B cell (primary cell): ENCODE measurements at regions not wholly inside any gene's neighbourhood (a gene's known extent, or its start where the extent isn't known, plus 50 kb on each side); places are given as distances from the start of the nearest gene placed in this dataset.
"Not testable (repeated sequence)": the region's sequence is repeated elsewhere in the genome, so short reads cannot be mapped to it uniquely, and the experiment has no call there.

Experiments
- ATAC-seq: fragments of 200-7000 bp; cut with Tn5 transposase; one replicate; pipeline ENCODE4 v1.10.0; 2021; ENCODE audit warnings: low read depth, mild to moderate bottlenecking, moderate number of reproducible peaks, moderate library complexity
- CTCF ChIA-PET: fragments of 350-600 bp; sonication (Branson Sonifier 250); formaldehyde crosslinking; loops from one replicate; lab custom pipeline; 2021; ENCODE audit warnings: antibody characterized with exemption, inconsistent platforms; lab: Charles Lee
- POLR2A ChIA-PET: fragments of 350-600 bp; sonication (Branson Sonifier 250); formaldehyde crosslinking; loops from one replicate; lab custom pipeline; 2021; ENCODE audit warnings: antibody characterized with exemption; lab: Charles Lee
- DNase-seq: peaks from one replicate; pipeline ENCODE4 v3.0.0; 2013
- H2AFZ ChIP-seq: 2 replicates; pipeline ENCODE4 v1.6.1; 2012; ENCODE audit warnings: mild to moderate bottlenecking, low read depth, low read length; ENCODE audit not compliant: insufficient read depth, poor library complexity, severe bottlenecking
- H3K27ac ChIP-seq, 2 donors: 1 replicate in 1 of 2; 2 replicates in 1 of 2; pipeline ENCODE4 v1.5.1; 2012 to 2013; ENCODE audit warnings: low read length in 2 of 2, mild to moderate bottlenecking in 2 of 2, moderate library complexity in 1 of 2
- H3K27me3 ChIP-seq, 4 experiments: fragments of 200-600 bp in 1 of 4; sonication (generic) in 1 of 4; replicated peaks in 1 of 4; 1 replicate in 2 of 4; 2 replicates in 2 of 4; pipeline versions ENCODE4 v1.6.1 to v1.7.0; 2013 to 2016; ENCODE audit warnings: low read length in 3 of 4, mild to moderate bottlenecking in 2 of 4, mixed read lengths in 1 of 4, moderate library complexity in 1 of 4; ENCODE audit not compliant: insufficient read depth in 4 of 4, control insufficient read depth in 3 of 4; ENCODE audit errors: control extremely low read depth in 1 of 4
- H3K36me3 ChIP-seq, 2 experiments: replicated peaks in 1 of 2; 1 replicate in 1 of 2; 2 replicates in 1 of 2; pipeline versions ENCODE4 v1.6.1 to v1.7.1; 2013; ENCODE audit warnings: low read length in 1 of 2; ENCODE audit not compliant: insufficient read depth in 2 of 2, control insufficient read depth in 1 of 2; ENCODE audit errors: control extremely low read depth in 1 of 2, extremely low read depth in 1 of 2
- H3K4me1 ChIP-seq, 2 donors: fragments of 200-600 bp in 1 of 2; sonication (generic) in 1 of 2; 1 replicate in 1 of 2; 2 replicates in 1 of 2; pipeline versions ENCODE4 v1.5.1 to v1.6.1; 2013 to 2017; ENCODE audit warnings: low read length in 2 of 2; ENCODE audit not compliant: control insufficient read depth in 2 of 2, insufficient read depth in 2 of 2
- H3K4me2 ChIP-seq: replicated peaks from 2 replicates; pipeline ENCODE3; 2012; ENCODE audit warnings: mild to moderate bottlenecking, low read depth, low read length; ENCODE audit not compliant: poor library complexity, severe bottlenecking
- H3K4me3 ChIP-seq, 5 experiments: fragments of 200-600 bp in 1 of 5; sonication (generic) in 1 of 5; 1 replicate in 3 of 5; 2 replicates in 2 of 5; pipeline versions ENCODE4 v1.5.1 to v1.7.0; 2011 to 2016; ENCODE audit warnings: low read length in 4 of 5, mild to moderate bottlenecking in 4 of 5, low read depth in 2 of 5, control low read depth in 1 of 5, moderate library complexity in 1 of 5; ENCODE audit not compliant: insufficient read depth in 1 of 5; ENCODE audit errors: control extremely low read depth in 1 of 5, extremely low read depth in 1 of 5
- H3K79me2 ChIP-seq: fragments of 200-600 bp; sonication (generic); one replicate; pipeline ENCODE4 v1.6.0; 2016; ENCODE audit warnings: low read length; ENCODE audit not compliant: control insufficient read depth, insufficient read depth
- H3K9ac ChIP-seq: fragments of 200-600 bp; sonication (generic); 2 replicates; pipeline ENCODE4 v1.6.1; 2017; ENCODE audit warnings: mild to moderate bottlenecking, low read length, moderate library complexity
- H3K9me3 ChIP-seq, 3 donors: one replicate each; pipeline versions ENCODE4 v1.6.1 to v1.7.1; 2013; ENCODE audit warnings: low read length in 2 of 3; ENCODE audit not compliant: control insufficient read depth in 2 of 3, insufficient read depth in 1 of 3; ENCODE audit errors: control extremely low read depth in 1 of 3
- H4K20me1 ChIP-seq: 2 replicates; pipeline ENCODE4 v1.6.0; 2012; ENCODE audit warnings: mild to moderate bottlenecking, low read length; ENCODE audit not compliant: insufficient read depth, control insufficient read depth, poor library complexity, severe bottlenecking
- H3K27ac Mint-ChIP-seq: one replicate; pipeline ENCODE4 v1.8.0; 2021; ENCODE audit warnings: mixed read lengths
- H3K27me3 Mint-ChIP-seq: one replicate; pipeline ENCODE4 v1.8.0; 2021; ENCODE audit warnings: mixed read lengths
- H3K4me1 Mint-ChIP-seq: one replicate; pipeline ENCODE4 v1.8.0; 2021; ENCODE audit warnings: mixed read lengths
- H3K4me3 Mint-ChIP-seq: one replicate; pipeline ENCODE4 v1.8.0; 2021; ENCODE audit warnings: mixed read lengths
- H3K9me3 Mint-ChIP-seq: one replicate; pipeline ENCODE4 v1.8.0; 2022; ENCODE audit warnings: mixed read lengths; ENCODE audit not compliant: insufficient read depth
- EZH2 ChIP-seq: IDR thresholded peaks from 2 replicates; pipeline ENCODE4 v1.6.1; 2012; ENCODE audit warnings: borderline replicate concordance, low read depth, mild to moderate bottlenecking, moderate library complexity, low read length; ENCODE audit not compliant: insufficient read depth, poor library complexity, severe bottlenecking
- WGBS: methylation state at CpG from one replicate; pipeline ENCODE4 v1.1.5; 2013; ENCODE audit warnings: missing lambda C conversion rate; ENCODE audit not compliant: insufficient coverage; 5-methylcytosine and 5-hydroxymethylcytosine counted together
- intact Hi-C: fragments of 100-400 bp; cut with micrococcal nuclease; formaldehyde crosslinking; loops from one replicate; pipeline ENCODE4 v1.10.0; 2022
- TF ChIP-seq, protein P1 (sequence below): fragments of 200-600 bp; IDR thresholded peaks from one replicate; pipeline ENCODE4 v1.8.0; 2022; ENCODE audit warnings: antibody characterized with exemption, mild to moderate bottlenecking

DNA sequence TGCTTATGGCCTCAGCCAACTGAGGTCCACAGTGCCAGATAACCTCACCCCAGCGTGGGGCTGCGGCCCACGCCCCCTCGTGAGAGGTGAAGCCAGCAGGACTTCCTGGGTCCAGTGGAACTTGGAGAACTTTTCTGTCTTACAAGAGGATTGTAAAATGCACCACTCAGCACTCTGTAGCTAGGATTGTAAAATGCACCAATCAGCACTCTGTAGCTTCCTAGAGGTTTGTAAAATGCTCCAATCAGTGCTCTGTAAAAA is 109.1 kb downstream of the AKAP11 start:
- no peak for TF ChIP-seq EZH2
- TF ChIP-seq, protein P1, sequence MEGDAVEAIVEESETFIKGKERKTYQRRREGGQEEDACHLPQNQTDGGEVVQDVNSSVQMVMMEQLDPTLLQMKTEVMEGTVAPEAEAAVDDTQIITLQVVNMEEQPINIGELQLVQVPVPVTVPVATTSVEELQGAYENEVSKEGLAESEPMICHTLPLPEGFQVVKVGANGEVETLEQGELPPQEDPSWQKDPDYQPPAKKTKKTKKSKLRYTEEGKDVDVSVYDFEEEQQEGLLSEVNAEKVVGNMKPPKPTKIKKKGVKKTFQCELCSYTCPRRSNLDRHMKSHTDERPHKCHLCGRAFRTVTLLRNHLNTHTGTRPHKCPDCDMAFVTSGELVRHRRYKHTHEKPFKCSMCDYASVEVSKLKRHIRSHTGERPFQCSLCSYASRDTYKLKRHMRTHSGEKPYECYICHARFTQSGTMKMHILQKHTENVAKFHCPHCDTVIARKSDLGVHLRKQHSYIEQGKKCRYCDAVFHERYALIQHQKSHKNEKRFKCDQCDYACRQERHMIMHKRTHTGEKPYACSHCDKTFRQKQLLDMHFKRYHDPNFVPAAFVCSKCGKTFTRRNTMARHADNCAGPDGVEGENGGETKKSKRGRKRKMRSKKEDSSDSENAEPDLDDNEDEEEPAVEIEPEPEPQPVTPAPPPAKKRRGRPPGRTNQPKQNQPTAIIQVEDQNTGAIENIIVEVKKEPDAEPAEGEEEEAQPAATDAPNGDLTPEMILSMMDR: no peak
- no peaks in the 10 kb centered on the region for H3K79me2 ChIP-seq
- no peaks in the 10 kb centered on the region for H3K9me3 Mint-ChIP-seq
- no peak overlapping the region for H3K9ac ChIP-seq
- ChIA-PET POLR2A (no interaction called here), CTCF (interaction anchor here (1.5 kb wide), 1 partner anchor 15 kb away, joined by 4 read pairs; no protein-coding TSS in a partner anchor)
- H3K4me3 Mint-ChIP-seq: peak overlapping the region; percentile 86
- H3K4me2 ChIP-seq: peak overlapping the region; percentile 73
- no peak overlapping the region for H3K4me3 ChIP-seq
- no peaks in the 10 kb centered on the region for H3K36me3 ChIP-seq
- H4K20me1 ChIP-seq: no peaks in the 10 kb centered on the region
- intact Hi-C loops: loop anchor here (2.0 kb wide), 1 partner anchor 24 kb away; no protein-coding TSS in a partner anchor
- DNase-seq: no peak
- H3K27me3 ChIP-seq: no peaks in the 10 kb centered on the region
- peak overlapping the region; percentile 91 for H3K27ac Mint-ChIP-seq
- no peak for ATAC-seq
- no CpG with 5 or more reads among the region's 4 CpGs for WGBS
- H3K27me3 Mint-ChIP-seq: no peaks in the 10 kb centered on the region
- peaks cover 52% of the 10 kb centered on the region for H3K4me1 Mint-ChIP-seq
- no peak overlapping the region for H2AFZ ChIP-seq
- peak overlapping the region in 1 of 2 donors; percentile 86 for H3K27ac ChIP-seq
- H3K4me1 ChIP-seq: peaks cover 43 to 48% of the 10 kb centered on the region in 2 donors
- peaks cover 0 to 8% (median 0%) of the 10 kb centered on the region in 3 donors for H3K9me3 ChIP-seq

DNA sequence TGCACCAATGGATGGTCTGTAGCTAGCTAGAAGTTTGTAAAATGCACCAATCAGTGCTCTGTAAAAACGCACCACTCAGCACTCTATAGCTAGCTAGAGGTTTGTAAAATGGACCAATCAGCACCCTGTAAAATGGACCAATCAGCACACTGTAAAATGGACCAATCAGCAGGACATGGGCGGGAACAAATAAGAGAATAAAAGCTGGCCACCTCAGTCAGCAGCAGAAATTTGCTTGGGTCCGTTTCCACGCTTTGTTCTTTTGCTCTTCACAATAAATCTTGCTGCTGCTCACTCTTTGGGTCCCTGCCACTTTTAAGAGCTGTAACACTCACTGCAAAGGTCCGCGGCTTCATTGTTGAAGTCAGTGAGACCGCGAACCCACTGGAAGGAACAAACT is 109.5 kb downstream of the AKAP11 start:
- H4K20me1 ChIP-seq, H2AFZ ChIP-seq, ATAC-seq, H3K27me3 Mint-ChIP-seq, H3K9me3 Mint-ChIP-seq, H3K4me2 ChIP-seq, H3K27me3 ChIP-seq, H3K79me2 ChIP-seq, POLR2A ChIA-PET, H3K9me3 ChIP-seq, H3K27ac ChIP-seq, H3K4me3 ChIP-seq, DNase-seq, H3K9ac ChIP-seq, H3K36me3 ChIP-seq, H3K4me3 Mint-ChIP-seq: not testable (repeated sequence)
- peak overlapping the region; percentile 91 for H3K27ac Mint-ChIP-seq
- 99% methylated on average over 8 of the region's 8 CpGs for WGBS
- peaks cover 43 to 47% of the 10 kb centered on the region in 2 donors for H3K4me1 ChIP-seq
- CTCF ChIA-PET: interaction anchor here (1.5 kb wide), 1 partner anchor 15 kb away, joined by 4 read pairs; no protein-coding TSS in a partner anchor
- peaks cover 52% of the 10 kb centered on the region for H3K4me1 Mint-ChIP-seq
- intact Hi-C loops: loop anchor here (2.0 kb wide), 1 partner anchor 23 kb away; no protein-coding TSS in a partner anchor
